ENCODE measurements at regions not wholly inside any gene's neighbourhood (a gene's known extent, or its start where the extent isn't known, plus 50 kb on each side); places are given as distances from the start of the nearest gene placed in this dataset.

- no peak overlapping the region for H3K4me2 ChIP-seq (ENCODE audit: low read depth, low read length)
- no peaks in the 10 kb centered on the region for H3K27me3 ChIP-seq (replicated peaks; ENCODE audit: insufficient read depth, low read length)
- H3F3A ChIP-seq (ENCODE audit: insufficient read depth, low read length): no peaks in the 10 kb centered on the region
- no peaks in the 10 kb centered on the region for H4K20me1 ChIP-seq (ENCODE audit: insufficient read depth, low read length)
- no peak overlapping the region for H3K4me3 ChIP-seq (ENCODE audit: low read length)
- H3K9me3 ChIP-seq (replicated peaks; ENCODE audit: insufficient read depth, low read length): no peaks in the 10 kb centered on the region
- no peaks in the 10 kb centered on the region for H3K4me1 ChIP-seq (ENCODE audit: low read length)
- no peak for DNase-seq
- H2AFZ ChIP-seq (ENCODE audit: low read length): no peak overlapping the region
- H3K36me3 ChIP-seq (replicated peaks; ENCODE audit: insufficient read depth, low read length): no peaks in the 10 kb centered on the region
- H3K79me2 ChIP-seq (ENCODE audit: low read length): no peaks in the 10 kb centered on the region
- H3K27ac ChIP-seq (ENCODE audit: low read length): no peak overlapping the region
- H3K9ac ChIP-seq (ENCODE audit: low read length): no peak overlapping the region
- no peaks in the 10 kb centered on the region for H3K9me2 ChIP-seq (replicated peaks; ENCODE audit: insufficient read depth, low read length)
- no peak for TF ChIP-seq EZH2 (optimal IDR thresholded peaks at IDR 0.05; ENCODE audit: low read depth, low read length)
- no peak for TF ChIP-seq EZH2phosphoT487 (IDR thresholded peaks at IDR 0.05; ENCODE audit: low read length)
- TF ChIP-seq, protein P1, sequence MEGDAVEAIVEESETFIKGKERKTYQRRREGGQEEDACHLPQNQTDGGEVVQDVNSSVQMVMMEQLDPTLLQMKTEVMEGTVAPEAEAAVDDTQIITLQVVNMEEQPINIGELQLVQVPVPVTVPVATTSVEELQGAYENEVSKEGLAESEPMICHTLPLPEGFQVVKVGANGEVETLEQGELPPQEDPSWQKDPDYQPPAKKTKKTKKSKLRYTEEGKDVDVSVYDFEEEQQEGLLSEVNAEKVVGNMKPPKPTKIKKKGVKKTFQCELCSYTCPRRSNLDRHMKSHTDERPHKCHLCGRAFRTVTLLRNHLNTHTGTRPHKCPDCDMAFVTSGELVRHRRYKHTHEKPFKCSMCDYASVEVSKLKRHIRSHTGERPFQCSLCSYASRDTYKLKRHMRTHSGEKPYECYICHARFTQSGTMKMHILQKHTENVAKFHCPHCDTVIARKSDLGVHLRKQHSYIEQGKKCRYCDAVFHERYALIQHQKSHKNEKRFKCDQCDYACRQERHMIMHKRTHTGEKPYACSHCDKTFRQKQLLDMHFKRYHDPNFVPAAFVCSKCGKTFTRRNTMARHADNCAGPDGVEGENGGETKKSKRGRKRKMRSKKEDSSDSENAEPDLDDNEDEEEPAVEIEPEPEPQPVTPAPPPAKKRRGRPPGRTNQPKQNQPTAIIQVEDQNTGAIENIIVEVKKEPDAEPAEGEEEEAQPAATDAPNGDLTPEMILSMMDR (IDR thresholded peaks at IDR 0.05; ENCODE audit: low read length): no peak
Measured at GRCh38 chr7:50836646-50837045, 54.0 kb upstream of the GRB10 start.

- no peaks in the 10 kb centered on the region for H3K79me2 ChIP-seq (ENCODE audit: low read length)
- TF ChIP-seq, protein P1 (IDR thresholded peaks at IDR 0.05; ENCODE audit: low read length): no peak
- TF ChIP-seq EZH2 (optimal IDR thresholded peaks at IDR 0.05; ENCODE audit: low read depth, low read length) (no peak), EZH2phosphoT487 (IDR thresholded peaks at IDR 0.05; ENCODE audit: low read length) (no peak)
Measured at GRCh38 chr7:50835156-50835555, 52.5 kb upstream of the GRB10 start.

DNA sequence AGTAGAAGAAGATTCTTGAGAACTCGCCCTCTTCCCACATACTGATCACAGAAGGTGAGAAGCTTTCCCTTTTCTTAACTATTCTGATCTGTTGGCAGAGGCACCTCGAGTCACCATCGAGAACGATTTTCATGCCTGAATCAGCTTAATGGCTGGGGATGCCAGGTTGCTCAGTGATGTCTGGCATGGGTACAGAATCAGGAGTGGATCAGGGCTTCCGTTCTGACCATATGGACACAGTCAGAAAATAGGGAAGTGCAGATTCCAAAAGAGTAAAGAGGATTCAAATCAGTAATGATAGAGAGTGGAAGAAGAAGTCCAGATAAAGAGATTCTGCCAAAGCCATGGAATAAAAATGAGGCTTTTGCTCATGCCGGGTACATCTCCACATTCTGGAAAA, 52.0 kb upstream of the GRB10 start:
- Histone ChIP-seq H4K20me1 (ENCODE audit: insufficient read depth, low read length) (no peaks in the 10 kb centered on the region), H3K36me3 (replicated peaks; ENCODE audit: insufficient read depth, low read length) (no peaks in the 10 kb centered on the region), H3K27me3 (replicated peaks; ENCODE audit: insufficient read depth, low read length) (no peaks in the 10 kb centered on the region), H2AFZ (ENCODE audit: low read length) (no peak overlapping the region), H3K4me1 (ENCODE audit: low read length) (no peaks in the 10 kb centered on the region), H3K9ac (ENCODE audit: low read length) (no peak overlapping the region), H3K4me3 (ENCODE audit: low read length) (no peak overlapping the region), H3K9me3 (replicated peaks; ENCODE audit: insufficient read depth, low read length) (no peaks in the 10 kb centered on the region), H3K79me2 (ENCODE audit: low read length) (no peaks in the 10 kb centered on the region), H3K27ac (ENCODE audit: low read length) (no peak overlapping the region), H3F3A (ENCODE audit: insufficient read depth, low read length) (no peaks in the 10 kb centered on the region), H3K4me2 (ENCODE audit: low read depth, low read length) (no peak overlapping the region), H3K9me2 (replicated peaks; ENCODE audit: insufficient read depth, low read length) (no peaks in the 10 kb centered on the region)
- TF ChIP-seq EZH2 (optimal IDR thresholded peaks at IDR 0.05; ENCODE audit: low read depth, low read length): no peak
- TF ChIP-seq EZH2phosphoT487 (IDR thresholded peaks at IDR 0.05; ENCODE audit: low read length): no peak
- TF ChIP-seq, protein P1 (IDR thresholded peaks at IDR 0.05; ENCODE audit: low read length): no peak
- no peak for DNase-seq

More at GRCh38 chr7:50835156-50835555, 52.5 kb upstream of the GRB10 start:
- Histone ChIP-seq H3F3A (ENCODE audit: insufficient read depth, low read length) (no peaks in the 10 kb centered on the region), H3K4me1 (ENCODE audit: low read length) (no peaks in the 10 kb centered on the region), H3K4me3 (ENCODE audit: low read length) (no peak overlapping the region), H3K27ac (ENCODE audit: low read length) (no peak overlapping the region), H3K9me2 (replicated peaks; ENCODE audit: insufficient read depth, low read length) (no peaks in the 10 kb centered on the region), H3K9me3 (replicated peaks; ENCODE audit: insufficient read depth, low read length) (no peaks in the 10 kb centered on the region), H3K9ac (ENCODE audit: low read length) (no peak overlapping the region), H2AFZ (ENCODE audit: low read length) (no peak overlapping the region), H4K20me1 (ENCODE audit: insufficient read depth, low read length) (no peaks in the 10 kb centered on the region), H3K27me3 (replicated peaks; ENCODE audit: insufficient read depth, low read length) (no peaks in the 10 kb centered on the region), H3K36me3 (replicated peaks; ENCODE audit: insufficient read depth, low read length) (no peaks in the 10 kb centered on the region), H3K4me2 (ENCODE audit: low read depth, low read length) (no peak overlapping the region)
- no peak for DNase-seq

Data from MM.1S (cell line).